Progenitor cell of endocrine pancreas (in vitro differentiated cells): ENCODE measurements at regions not wholly inside any gene's neighbourhood (a gene's known extent, or its start where the extent isn't known, plus 50 kb on each side); places are given as distances from the start of the nearest gene placed in this dataset.

ENCODE experiments used
- DNase-seq: peaks from one replicate; pipeline ENCODE4 v3.0.0; 2021; ENCODE audit warnings: low spot score; ENCODE audit not compliant: unreplicated experiment
- H3K27ac Mint-ChIP-seq: 2 replicates; pipeline ENCODE4 v1.8.0; 2021; ENCODE audit warnings: mild to moderate bottlenecking, moderate library complexity, mixed read lengths
- H3K27me3 Mint-ChIP-seq: 2 replicates; pipeline ENCODE4 v1.8.0; 2021; ENCODE audit warnings: mixed read lengths
- H3K36me3 Mint-ChIP-seq: 2 replicates; pipeline ENCODE4 v1.8.0; 2022; ENCODE audit warnings: mixed read lengths; ENCODE audit not compliant: insufficient read depth
- H3K4me1 Mint-ChIP-seq: 2 replicates; pipeline ENCODE4 v1.8.0; 2021; ENCODE audit warnings: low read depth, mixed read lengths
- H3K4me3 Mint-ChIP-seq: 2 replicates; pipeline ENCODE4 v1.8.0; 2021; ENCODE audit warnings: low read depth, mild to moderate bottlenecking, moderate library complexity, mixed read lengths
- H3K9me3 Mint-ChIP-seq: 2 replicates; pipeline ENCODE4 v1.8.0; 2021; ENCODE audit warnings: low read depth, mixed read lengths
- TF ChIP-seq, protein P1 (sequence below): fragments of 200-600 bp; sonication (generic); IDR thresholded peaks from one replicate; pipeline ENCODE4 v1.5.0; 2021; ENCODE audit warnings: antibody characterized with exemption, mild to moderate bottlenecking; ENCODE audit not compliant: unreplicated experiment

DNA sequence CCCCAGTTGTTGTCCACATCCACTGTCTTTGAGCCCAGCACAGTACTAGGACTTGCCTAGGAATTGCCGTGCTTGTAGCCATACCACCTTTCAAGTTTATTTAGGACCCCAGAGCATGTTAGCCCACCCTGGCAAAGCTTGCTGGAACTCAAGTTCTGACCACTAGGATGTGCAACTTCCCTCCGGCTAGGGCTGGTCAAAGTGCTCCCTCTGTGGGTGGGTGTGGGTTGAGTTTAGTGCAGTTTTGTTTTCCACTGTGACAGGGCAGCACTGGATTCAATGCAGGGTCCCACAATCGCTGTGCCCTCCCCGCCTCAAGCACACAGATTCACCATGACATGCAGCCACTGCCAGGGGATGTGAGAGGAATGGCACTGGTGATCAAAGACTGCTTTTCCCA, 96.0 kb downstream of the RASGEF1B start:
- Mint-ChIP-seq H3K27me3 (no peaks in the 10 kb centered on the region), H3K4me1 (peaks cover 41% of the 10 kb centered on the region), H3K27ac (no peak overlapping the region), H3K36me3 (peaks cover 4% of the 10 kb centered on the region), H3K9me3 (peaks cover 28% of the 10 kb centered on the region), H3K4me3 (no peak overlapping the region)
- DNase-seq, result no peak
- TF ChIP-seq, protein P1, sequence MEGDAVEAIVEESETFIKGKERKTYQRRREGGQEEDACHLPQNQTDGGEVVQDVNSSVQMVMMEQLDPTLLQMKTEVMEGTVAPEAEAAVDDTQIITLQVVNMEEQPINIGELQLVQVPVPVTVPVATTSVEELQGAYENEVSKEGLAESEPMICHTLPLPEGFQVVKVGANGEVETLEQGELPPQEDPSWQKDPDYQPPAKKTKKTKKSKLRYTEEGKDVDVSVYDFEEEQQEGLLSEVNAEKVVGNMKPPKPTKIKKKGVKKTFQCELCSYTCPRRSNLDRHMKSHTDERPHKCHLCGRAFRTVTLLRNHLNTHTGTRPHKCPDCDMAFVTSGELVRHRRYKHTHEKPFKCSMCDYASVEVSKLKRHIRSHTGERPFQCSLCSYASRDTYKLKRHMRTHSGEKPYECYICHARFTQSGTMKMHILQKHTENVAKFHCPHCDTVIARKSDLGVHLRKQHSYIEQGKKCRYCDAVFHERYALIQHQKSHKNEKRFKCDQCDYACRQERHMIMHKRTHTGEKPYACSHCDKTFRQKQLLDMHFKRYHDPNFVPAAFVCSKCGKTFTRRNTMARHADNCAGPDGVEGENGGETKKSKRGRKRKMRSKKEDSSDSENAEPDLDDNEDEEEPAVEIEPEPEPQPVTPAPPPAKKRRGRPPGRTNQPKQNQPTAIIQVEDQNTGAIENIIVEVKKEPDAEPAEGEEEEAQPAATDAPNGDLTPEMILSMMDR, result no peak

DNA sequence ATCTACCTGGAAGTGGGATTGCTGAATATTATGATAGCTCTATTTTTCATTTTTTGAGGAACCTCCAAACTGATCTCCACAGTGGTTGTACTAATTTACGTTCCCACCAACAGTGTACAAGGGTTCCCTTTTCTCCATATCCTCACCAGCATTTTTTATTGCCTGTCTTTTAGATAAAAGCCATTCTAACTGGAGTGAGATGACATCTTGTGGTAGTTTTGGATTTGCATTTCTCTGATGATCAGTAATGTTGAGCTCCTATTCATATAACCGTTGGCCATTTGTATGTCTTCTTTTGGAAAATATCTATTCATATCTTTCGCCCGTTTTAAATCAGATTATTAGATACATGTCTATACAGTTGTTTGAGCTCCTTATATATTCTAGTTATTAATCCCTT, 101.8 kb downstream of the RASGEF1B start:
- H3K36me3 Mint-ChIP-seq, result peaks cover 9% of the 10 kb centered on the region
- H3K27ac Mint-ChIP-seq, result no peak overlapping the region
- H3K4me1 Mint-ChIP-seq, result peaks cover 24% of the 10 kb centered on the region
- H3K9me3 Mint-ChIP-seq, result peaks cover 42% of the 10 kb centered on the region
- H3K4me3 Mint-ChIP-seq, result no peak overlapping the region
- TF ChIP-seq, protein P1, result no peak
- no peaks in the 10 kb centered on the region for H3K27me3 Mint-ChIP-seq
- DNase-seq, result no peak

DNA sequence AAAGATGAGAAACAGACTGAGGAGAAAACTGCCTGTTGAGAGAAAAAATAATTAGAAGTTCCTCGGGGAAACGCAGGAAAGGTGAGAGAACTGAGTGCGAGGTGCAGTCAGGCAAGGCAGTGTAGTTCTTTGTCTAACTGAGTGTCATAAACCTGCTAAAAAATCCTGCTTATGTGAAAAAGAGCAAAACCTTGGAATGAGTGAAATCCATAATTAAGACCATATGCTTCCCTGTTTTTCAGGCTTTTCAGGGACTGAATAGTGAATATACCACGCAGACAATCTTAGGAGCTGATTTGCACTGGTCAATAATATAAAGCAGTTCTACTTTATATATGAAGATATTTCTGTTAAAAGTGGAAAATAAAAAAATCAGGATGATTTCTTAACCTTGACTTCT, 104.9 kb downstream of the RASGEF1B start:
- Mint-ChIP-seq H3K27me3 (no peaks in the 10 kb centered on the region), H3K9me3 (peaks cover 30% of the 10 kb centered on the region), H3K27ac (no peak overlapping the region), H3K4me1 (peaks cover 15% of the 10 kb centered on the region), H3K4me3 (no peak overlapping the region), H3K36me3 (peaks cover 7% of the 10 kb centered on the region)
- DNase-seq, result no peak
- TF ChIP-seq, protein P1, result no peak

DNA sequence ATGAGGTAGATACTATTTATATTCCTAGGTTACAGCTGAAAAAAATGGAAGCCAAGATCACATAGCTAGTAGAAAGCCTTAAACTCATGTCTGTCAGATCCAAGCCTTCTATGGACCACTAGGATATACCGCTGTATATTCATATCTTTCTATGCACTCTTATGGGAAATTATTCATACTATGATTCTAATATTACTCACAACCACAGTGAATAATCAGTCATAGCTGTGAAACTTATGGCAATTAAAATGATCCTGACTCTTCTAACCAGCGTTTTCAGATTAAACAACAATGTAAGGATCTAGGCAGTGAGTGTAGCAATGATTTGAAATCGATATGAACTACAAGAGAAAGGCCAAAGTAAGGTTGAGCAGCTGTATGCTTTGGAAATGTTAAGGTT, 111.0 kb downstream of the RASGEF1B start:
- Mint-ChIP-seq H3K27me3 (no peaks in the 10 kb centered on the region), H3K27ac (no peak overlapping the region), H3K4me3 (no peak overlapping the region), H3K4me1 (peaks cover 7% of the 10 kb centered on the region), H3K36me3 (peaks cover 2% of the 10 kb centered on the region), H3K9me3 (peaks cover 14% of the 10 kb centered on the region)
- TF ChIP-seq, protein P1, result no peak
- DNase-seq, result no peak

DNA sequence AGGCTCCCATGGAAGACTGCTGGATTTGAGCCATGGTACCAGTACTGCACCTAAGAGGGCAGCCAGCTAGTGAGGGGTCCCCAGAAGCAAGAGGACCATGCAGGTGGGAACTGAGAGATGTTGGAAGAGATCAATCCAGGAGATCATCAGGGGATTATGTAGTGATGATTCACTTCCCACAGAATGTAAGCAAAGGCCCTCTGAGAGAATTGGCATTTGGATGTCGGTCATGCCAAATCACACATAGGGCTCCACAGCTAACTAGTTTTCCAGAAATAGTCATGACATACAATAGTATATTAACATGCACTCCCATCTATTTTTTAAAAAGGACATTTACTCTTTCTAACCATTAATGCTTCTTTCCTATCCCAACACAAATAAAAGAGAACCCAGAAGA, 112.5 kb downstream of the RASGEF1B start:
- no peaks in the 10 kb centered on the region for H3K27me3 Mint-ChIP-seq
- peaks cover 2% of the 10 kb centered on the region for H3K36me3 Mint-ChIP-seq
- H3K4me1 Mint-ChIP-seq, result peaks cover 7% of the 10 kb centered on the region
- no peak for DNase-seq
- peaks cover 14% of the 10 kb centered on the region for H3K9me3 Mint-ChIP-seq
- no peak overlapping the region for H3K4me3 Mint-ChIP-seq
- H3K27ac Mint-ChIP-seq, result no peak overlapping the region
- TF ChIP-seq, protein P1, result no peak

DNA sequence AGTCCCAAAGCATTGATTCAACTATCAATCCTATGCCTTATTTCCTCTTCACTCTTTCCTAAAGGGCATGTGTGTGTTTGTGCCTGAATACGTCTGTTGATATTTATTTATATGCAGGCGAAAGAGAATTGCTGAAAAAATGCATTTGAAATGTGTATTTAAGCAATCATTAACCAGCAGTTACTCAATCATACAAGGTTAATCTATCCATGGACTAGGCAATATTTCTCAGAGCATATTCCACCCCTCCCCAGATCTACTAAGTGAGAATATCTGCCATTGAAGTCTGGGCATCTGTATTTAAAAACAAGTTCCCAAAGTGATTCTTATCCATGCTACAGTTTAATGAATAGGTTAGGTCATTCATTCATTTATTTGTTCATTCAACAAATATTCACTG, 113.6 kb downstream of the RASGEF1B start:
- Mint-ChIP-seq H3K9me3 (peaks cover 17% of the 10 kb centered on the region), H3K4me1 (peaks cover 7% of the 10 kb centered on the region), H3K4me3 (no peak overlapping the region), H3K27ac (no peak overlapping the region), H3K27me3 (no peaks in the 10 kb centered on the region), H3K36me3 (peaks cover 3% of the 10 kb centered on the region)
- TF ChIP-seq, protein P1, result no peak
- DNase-seq, result no peak
